ENCODE measurements at regions not wholly inside any gene's neighbourhood (a gene's known extent, or its start where the extent isn't known, plus 50 kb on each side); places are given as distances from the start of the nearest gene placed in this dataset.

GRCh38 chr4:125951261-125951887, 636.6 kb downstream of the FAT4 start:
- no peak for TF ChIP-seq CTCF (IDR thresholded peaks at IDR 0.05; ENCODE audit: low read depth, low read length, missing input control)
- TF ChIP-seq ZBTB33 (IDR thresholded peaks at IDR 0.05), result no peak
- TF ChIP-seq REST (IDR thresholded peaks at IDR 0.05), result no peak
- TF ChIP-seq RAD21 (IDR thresholded peaks at IDR 0.05), result no peak
- TF ChIP-seq ATF3 (IDR thresholded peaks at IDR 0.05), result no peak
- TF ChIP-seq YY1 (IDR thresholded peaks at IDR 0.05), result no peak
- TF ChIP-seq GABPA (IDR thresholded peaks at IDR 0.05 in 1 of 2, conservative IDR thresholded peaks at IDR 0.05 in 1 of 2), result no peak
- TF ChIP-seq JUND (IDR thresholded peaks at IDR 0.05), result no peak
- TF ChIP-seq FOXA1 (IDR thresholded peaks at IDR 0.05), result no peak
- no peak for TF ChIP-seq HNF4A (conservative IDR thresholded peaks at IDR 0.05)
- TF ChIP-seq TAF1 (conservative IDR thresholded peaks at IDR 0.05), result no peak
